ENCODE measurements at regions not wholly inside any gene's neighbourhood (a gene's known extent, or its start where the extent isn't known, plus 50 kb on each side); places are given as distances from the start of the nearest gene placed in this dataset.

DNA sequence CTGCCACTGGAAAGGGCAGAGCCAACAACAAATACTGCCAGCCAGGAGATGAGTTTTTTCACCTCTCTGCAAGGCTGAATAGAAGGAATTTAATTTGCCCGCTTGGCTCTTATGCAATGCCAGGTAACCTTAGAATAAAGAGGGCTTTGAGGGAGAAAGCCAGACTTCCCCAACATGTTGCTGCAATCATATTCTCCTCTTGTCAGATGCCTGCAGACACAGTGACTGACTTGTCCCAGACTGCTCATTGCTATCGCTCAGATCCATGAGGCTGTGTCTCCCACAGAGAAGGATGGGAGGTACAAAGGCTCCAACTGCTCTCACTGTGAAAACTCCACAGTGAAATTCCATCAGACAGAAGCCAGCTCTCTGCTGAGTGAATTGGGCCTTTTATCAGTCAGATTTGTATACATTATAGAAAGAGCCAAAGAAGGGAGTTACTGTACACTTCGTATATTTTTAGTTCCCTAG, 517.0 kb upstream of the ID4 start (continued):
- TF ChIP-seq, protein P1, sequence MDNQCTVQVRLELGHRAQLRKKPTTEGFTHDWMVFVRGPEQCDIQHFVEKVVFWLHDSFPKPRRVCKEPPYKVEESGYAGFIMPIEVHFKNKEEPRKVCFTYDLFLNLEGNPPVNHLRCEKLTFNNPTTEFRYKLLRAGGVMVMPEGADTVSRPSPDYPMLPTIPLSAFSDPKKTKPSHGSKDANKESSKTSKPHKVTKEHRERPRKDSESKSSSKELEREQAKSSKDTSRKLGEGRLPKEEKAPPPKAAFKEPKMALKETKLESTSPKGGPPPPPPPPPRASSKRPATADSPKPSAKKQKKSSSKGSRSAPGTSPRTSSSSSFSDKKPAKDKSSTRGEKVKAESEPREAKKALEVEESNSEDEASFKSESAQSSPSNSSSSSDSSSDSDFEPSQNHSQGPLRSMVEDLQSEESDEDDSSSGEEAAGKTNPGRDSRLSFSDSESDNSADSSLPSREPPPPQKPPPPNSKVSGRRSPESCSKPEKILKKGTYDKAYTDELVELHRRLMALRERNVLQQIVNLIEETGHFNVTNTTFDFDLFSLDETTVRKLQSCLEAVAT (IDR thresholded peaks at IDR 0.05): no peak
- TF ChIP-seq ZNF239 (CRISPR knock-in tag; IDR thresholded peaks at IDR 0.05): no peak
- TF ChIP-seq ZNF75A (CRISPR knock-in tag; IDR thresholded peaks at IDR 0.05): no peak
- no peak for TF ChIP-seq FOXJ2 (tag; IDR thresholded peaks at IDR 0.05)
- TF ChIP-seq ARNT (IDR thresholded peaks at IDR 0.05): no peak

GRCh38 chr6:19322691-19323485, 514.3 kb upstream of the ID4 start:
- no peak for ATAC-seq
- H3K4me1 ChIP-seq (replicated peaks in 1 of 2; ENCODE audit: control insufficient read depth in 2 of 2, insufficient read depth in 2 of 2, low read length in 2 of 2): no peaks in the 10 kb centered on the region
- in situ Hi-C loops (cut with MboI) (no loop called here), intact Hi-C loops (cut with micrococcal nuclease) (no loop called here)
- no peak for FAIRE-seq
- POLR2A ChIA-PET: no interaction called here
- H3K9ac ChIP-seq (ENCODE audit: insufficient read depth in 1 of 2, low read depth in 2 of 2, low read length in 2 of 2): no peak overlapping the region
- no peaks in the 10 kb centered on the region for H3K79me2 ChIP-seq (ENCODE audit: control insufficient read depth, insufficient read depth, low read length)
- no peak overlapping the region for H3K4me3 ChIP-seq
- no peak overlapping the region for H3K4me2 ChIP-seq (ENCODE audit: insufficient read depth, low read length)
- no peak overlapping the region for H3K27ac ChIP-seq (ENCODE audit: extremely low read depth, low read depth, low read length)
- CTCF ChIA-PET (ENCODE audit: low intra/inter-chr PET ratio): no interaction called here
- 1% methylated on average over 5 of the region's 5 CpGs for WGBS (ENCODE audit: insufficient coverage, low coverage, missing lambda C conversion rate)
- H4K20me1 ChIP-seq (replicated peaks; ENCODE audit: control insufficient read depth, insufficient read depth, low read length): no peaks in the 10 kb centered on the region
- no peaks in the 10 kb centered on the region for H3K36me3 ChIP-seq (ENCODE audit: control insufficient read depth, insufficient read depth, low read length)
- no peaks in the 10 kb centered on the region for H3K9me1 ChIP-seq (ENCODE audit: control insufficient read depth, insufficient read depth, low read length)
- no peaks in the 10 kb centered on the region for H3K27me3 ChIP-seq (ENCODE audit: control insufficient read depth in 2 of 2, insufficient read depth in 2 of 2, low read length in 2 of 2)
- no peak overlapping the region for H2AFZ ChIP-seq (ENCODE audit: low read depth, low read length)
- DNase-seq (ENCODE audit: extremely low read depth in 1 of 4, low spot score in 3 of 4): no peak
- H3K9me3 ChIP-seq (replicated peaks; ENCODE audit: control insufficient read depth, insufficient read depth, low read depth, low read length): no peaks in the 10 kb centered on the region; the same call in 1 of the 2 replicates
- no TSS peak for BruUV-seq (replicated peaks)
- TF ChIP-seq HDAC3 (IDR thresholded peaks at IDR 0.05; ENCODE audit: borderline replicate concordance, partially characterized antibody): no peak
- no peak for TF ChIP-seq CAMTA2 (CRISPR knock-in tag; conservative IDR thresholded peaks at IDR 0.05)
- no peak for TF ChIP-seq TOE1 (IDR thresholded peaks at IDR 0.05; ENCODE audit: borderline replicate concordance)
- no peak for TF ChIP-seq TOE1 (CRISPR knock-in tag; IDR thresholded peaks at IDR 0.05; ENCODE audit: borderline replicate concordance, low read depth)
- TF ChIP-seq CBX3 (IDR thresholded peaks at IDR 0.05; ENCODE audit: borderline replicate concordance in 1 of 2, low read length in 2 of 2): no peak
- TF ChIP-seq PHF20 (IDR thresholded peaks at IDR 0.05; ENCODE audit: partially characterized antibody): no peak
- no peak for TF ChIP-seq SFPQ (IDR thresholded peaks at IDR 0.05; ENCODE audit: low read depth, low read length)
- no peak for TF ChIP-seq SIRT6 (IDR thresholded peaks at IDR 0.05; ENCODE audit: low read depth, low read length)
- no peak for TF ChIP-seq CREB1 (IDR thresholded peaks at IDR 0.05)
- no peak for TF ChIP-seq CREB1 (CRISPR knock-in tag; IDR thresholded peaks at IDR 0.05)
- no peak for TF ChIP-seq KLF10 (CRISPR knock-in tag; IDR thresholded peaks at IDR 0.05)
- TF ChIP-seq MXD1 (CRISPR knock-in tag; IDR thresholded peaks at IDR 0.05; ENCODE audit: borderline replicate concordance, poor library complexity, severe bottlenecking): no peak
- TF ChIP-seq CBFB (CRISPR knock-in tag; IDR thresholded peaks at IDR 0.05): no peak
- no peak for TF ChIP-seq ZNF316 (IDR thresholded peaks at IDR 0.05)
